GM12865 (cell line): ENCODE measurements at regions not wholly inside any gene's neighbourhood (a gene's known extent, or its start where the extent isn't known, plus 50 kb on each side); places are given as distances from the start of the nearest gene placed in this dataset.

Source experiments
- DNase-seq: peaks from one replicate; pipeline ENCODE4 v3.0.0; 2010; ENCODE audit warnings: low read depth
- H3K4me3 ChIP-seq: 2 replicates; pipeline ENCODE4 v1.5.1; 2011; ENCODE audit warnings: mild to moderate bottlenecking, low read depth, low read length, control low read depth
- TF ChIP-seq, protein P1 (sequence below): IDR thresholded peaks from 2 replicates; pipeline ENCODE4 v1.5.1; 2011; ENCODE audit warnings: low read length, control low read depth, low read depth, inconsistent platforms; ENCODE audit not compliant: insufficient read depth; ENCODE audit errors: missing control alignments

DNA sequence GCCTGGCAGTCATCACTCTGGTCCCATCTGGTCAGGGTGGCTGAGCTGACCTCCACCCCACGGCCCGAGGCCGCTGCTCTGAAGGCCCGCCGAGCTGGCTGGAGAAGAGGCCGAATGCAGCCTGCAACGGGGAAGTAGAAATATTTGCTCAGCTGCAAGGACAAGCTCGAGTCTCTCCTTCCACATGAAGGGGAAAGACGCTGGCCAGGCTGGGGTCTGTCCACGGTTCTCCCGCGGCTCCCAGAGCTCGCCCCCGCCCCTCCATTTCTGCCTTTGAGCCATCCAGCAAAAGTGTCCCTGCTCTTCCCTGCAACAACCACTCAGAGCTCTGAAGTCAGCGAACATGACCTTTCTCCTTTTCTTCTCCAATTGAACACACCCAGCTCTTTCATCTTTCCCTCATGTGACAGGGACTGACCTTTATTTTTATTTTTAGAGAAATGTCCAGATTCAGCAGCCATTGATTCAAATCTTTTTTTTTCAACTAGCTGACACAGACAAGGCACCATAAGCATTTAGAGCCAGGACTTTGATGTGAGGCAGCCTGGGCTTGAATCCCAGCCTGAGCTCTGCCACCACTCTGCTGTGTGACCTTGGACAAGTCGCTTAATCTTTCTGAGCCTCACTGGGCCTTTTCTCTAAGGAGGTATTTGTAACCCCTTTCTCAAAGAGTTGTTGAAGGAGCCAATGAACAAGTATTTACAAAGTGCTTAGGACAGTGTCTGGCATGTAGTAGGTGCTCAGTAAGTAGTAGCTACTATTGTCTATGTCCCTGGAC is 149.3 kb upstream of the WNT4 start:
- no peak for DNase-seq
- TF ChIP-seq, protein P1, sequence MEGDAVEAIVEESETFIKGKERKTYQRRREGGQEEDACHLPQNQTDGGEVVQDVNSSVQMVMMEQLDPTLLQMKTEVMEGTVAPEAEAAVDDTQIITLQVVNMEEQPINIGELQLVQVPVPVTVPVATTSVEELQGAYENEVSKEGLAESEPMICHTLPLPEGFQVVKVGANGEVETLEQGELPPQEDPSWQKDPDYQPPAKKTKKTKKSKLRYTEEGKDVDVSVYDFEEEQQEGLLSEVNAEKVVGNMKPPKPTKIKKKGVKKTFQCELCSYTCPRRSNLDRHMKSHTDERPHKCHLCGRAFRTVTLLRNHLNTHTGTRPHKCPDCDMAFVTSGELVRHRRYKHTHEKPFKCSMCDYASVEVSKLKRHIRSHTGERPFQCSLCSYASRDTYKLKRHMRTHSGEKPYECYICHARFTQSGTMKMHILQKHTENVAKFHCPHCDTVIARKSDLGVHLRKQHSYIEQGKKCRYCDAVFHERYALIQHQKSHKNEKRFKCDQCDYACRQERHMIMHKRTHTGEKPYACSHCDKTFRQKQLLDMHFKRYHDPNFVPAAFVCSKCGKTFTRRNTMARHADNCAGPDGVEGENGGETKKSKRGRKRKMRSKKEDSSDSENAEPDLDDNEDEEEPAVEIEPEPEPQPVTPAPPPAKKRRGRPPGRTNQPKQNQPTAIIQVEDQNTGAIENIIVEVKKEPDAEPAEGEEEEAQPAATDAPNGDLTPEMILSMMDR: no peak
- no peak overlapping the region for H3K4me3 ChIP-seq

DNA sequence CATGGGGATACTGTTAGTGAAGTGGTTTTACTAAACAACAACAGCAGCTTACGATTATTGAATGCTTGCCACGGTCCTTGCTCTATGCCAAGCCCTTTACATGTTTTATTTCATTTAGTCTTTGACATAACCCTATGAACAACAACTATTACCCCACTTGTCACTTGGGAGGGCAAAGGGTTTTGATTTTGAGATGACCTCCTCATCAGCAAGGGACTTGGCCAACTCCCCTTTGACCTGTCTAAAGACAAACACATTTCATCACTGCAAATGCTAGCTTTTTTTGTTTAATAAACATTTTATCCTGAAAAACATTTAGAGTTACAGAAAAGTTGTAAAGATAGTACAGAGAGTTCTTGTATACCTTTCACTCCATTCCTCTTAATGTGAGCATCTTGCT is 152.5 kb upstream of the WNT4 start:
- no peak overlapping the region for H3K4me3 ChIP-seq
- no peak for DNase-seq
- TF ChIP-seq, protein P1: no peak

DNA sequence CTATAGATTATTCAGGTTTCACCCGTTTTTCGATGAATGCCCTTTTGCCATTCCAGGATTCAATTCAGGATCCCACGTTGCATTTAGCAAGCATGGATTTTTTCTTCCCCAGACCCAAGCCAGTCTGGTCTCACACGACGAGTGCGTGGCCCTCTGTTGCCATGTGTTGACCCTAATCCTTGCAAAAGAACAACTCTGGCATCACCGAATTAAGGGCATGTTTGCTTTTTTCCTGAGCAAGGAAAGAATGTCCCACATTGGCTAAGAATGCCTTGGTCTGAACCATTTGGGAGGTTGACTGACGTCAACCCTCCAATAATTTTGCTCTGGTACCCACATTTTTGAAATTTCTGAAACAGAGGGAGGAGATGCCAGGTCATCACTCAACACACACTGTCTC is 153.0 kb upstream of the WNT4 start:
- TF ChIP-seq, protein P1: no peak
- no peak overlapping the region for H3K4me3 ChIP-seq
- no peak for DNase-seq

DNA sequence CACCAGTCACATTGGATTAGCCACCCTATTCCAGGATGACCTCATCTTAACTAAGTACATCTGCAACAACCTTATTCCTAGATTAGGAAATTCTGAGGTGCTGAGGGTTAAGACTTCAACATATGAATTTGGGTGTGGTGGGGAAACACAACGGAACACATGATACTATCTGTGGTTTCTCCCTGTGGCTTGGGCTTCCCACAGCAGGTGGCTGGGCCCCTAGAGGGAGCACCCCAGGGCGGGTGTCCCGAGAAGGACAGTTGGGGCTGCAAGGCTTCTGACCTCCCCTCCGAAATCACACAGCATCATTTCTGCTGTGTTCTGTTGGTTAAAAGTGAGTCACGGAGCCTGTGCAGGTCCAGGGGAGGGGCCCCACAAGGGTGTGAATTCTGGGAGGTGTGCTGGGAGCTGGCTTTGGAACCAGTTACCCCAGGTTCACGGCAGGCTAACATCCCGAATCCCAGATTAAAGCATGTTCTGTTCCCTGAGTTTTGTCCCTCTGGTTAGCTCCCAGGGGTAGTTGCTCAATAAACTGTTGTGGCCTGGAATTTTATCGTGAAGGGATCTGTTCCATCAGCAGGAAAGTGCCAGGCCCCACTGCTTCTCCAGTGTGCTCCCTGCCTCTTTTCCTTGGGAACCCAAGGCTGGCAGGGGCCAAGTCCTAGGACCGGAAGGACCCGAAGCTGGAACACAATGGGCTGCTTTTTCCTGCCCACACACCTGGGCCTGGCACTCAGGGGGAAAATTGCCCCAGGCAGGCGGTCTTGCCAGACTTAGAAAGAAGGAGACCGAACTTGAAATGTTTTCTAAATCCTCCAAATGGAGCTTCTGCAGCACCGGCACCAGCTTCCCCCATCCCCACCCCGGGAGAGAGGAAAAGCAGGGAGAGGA is 154.0 kb upstream of the WNT4 start:
- no peak overlapping the region for H3K4me3 ChIP-seq
- peak; percentile 34 for DNase-seq
- TF ChIP-seq, protein P1: no peak

DNA sequence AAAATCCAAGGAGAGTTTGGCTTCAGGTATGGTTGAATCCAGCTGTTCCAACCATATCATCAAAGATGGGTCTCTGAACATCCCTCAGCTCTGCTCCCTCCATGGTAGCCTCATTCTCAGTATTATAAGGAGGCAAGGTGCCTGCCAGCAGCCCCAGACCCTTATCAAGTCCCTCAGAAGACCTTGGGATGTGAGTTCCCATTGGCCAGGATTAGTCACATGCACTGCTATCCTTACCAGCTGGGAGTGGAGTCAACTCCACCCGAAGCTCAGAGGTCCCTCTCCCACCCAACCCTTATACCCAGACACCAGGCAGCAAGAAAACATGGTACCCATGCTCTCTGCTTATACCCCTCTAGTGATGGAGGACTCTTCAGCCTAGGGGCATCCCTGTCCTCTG is 153.7 kb upstream of the ZBTB40 start:
- TF ChIP-seq, protein P1: no peak
- H3K4me3 ChIP-seq: no peak overlapping the region
- DNase-seq: no peak

DNA sequence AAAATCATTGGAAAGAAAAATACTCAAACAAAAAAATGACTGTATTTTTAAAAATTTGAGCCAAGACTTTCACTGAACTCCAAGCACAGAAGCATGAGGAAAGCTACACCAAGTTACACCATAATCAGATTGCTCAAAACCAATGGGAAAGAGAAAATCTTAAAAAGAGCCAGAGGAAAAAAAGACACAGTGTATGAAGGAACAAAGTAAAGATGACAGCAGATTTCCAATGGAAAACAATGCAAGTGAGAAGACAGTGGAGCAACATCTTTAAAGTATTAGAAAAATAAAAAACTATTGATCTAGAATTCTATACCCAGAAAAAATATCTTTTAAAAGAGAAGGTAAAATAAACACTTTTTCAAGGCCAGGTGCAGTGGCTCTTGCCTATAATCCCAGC is 147.8 kb upstream of the ZBTB40 start:
- no peak for DNase-seq
- TF ChIP-seq, protein P1: no peak
- H3K4me3 ChIP-seq: no peak overlapping the region

DNA sequence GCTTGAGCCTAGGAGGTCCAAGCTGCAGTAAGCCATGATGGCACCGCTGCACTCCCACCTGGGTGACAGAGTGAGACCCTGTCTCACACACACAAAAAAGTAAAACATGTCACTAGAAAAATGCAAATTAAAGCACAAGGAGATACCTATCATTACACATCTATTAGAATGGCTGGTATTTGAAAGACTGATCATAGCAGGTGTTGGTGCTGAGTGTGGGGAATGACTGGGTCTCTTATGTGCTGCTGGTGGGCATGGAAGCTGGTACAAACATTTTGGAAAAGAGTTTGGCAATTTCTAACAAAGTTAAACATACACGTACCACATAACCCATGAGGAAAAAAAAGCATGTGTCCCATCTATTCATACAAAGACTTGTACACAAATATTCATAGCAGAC is 142.1 kb upstream of the ZBTB40 start:
- DNase-seq: no peak
- TF ChIP-seq, protein P1: no peak
- H3K4me3 ChIP-seq: no peak overlapping the region
